DMS53 treated with DMSO at 0.1 percent for 48 hours (cell line): ENCODE measurements at regions not wholly inside any gene's neighbourhood (a gene's known extent, or its start where the extent isn't known, plus 50 kb on each side); places are given as distances from the start of the nearest gene placed in this dataset.

Experiments
- DNase-seq: peaks from one replicate; lab custom pipeline; 2025; ENCODE audit not compliant: unreplicated experiment; lab: John Stamatoyannopoulos, UW

GRCh38 chr11:128048121-128048520 is 539.2 kb downstream of the ETS1 start:
- DNase-seq: no peak

- no peak for DNase-seq
Observed at GRCh38 chr11:128047026-128047425, 540.3 kb downstream of the ETS1 start.

GRCh38 chr11:128046213-128046612 is 541.1 kb downstream of the ETS1 start:
- DNase-seq: no peak

GRCh38 chr11:128045094-128045725 is 542.1 kb downstream of the ETS1 start:
- DNase-seq: no peak

- no peak for DNase-seq
Observed at GRCh38 chr11:128042290-128042751, 545.0 kb downstream of the ETS1 start.

GRCh38 chr11:128040603-128041002 is 546.8 kb downstream of the ETS1 start:
- no peak for DNase-seq

- DNase-seq: no peak
Observed at GRCh38 chr11:128039140-128040021, 548.0 kb downstream of the ETS1 start.

GRCh38 chr11:128036556-128037093 is 550.7 kb downstream of the ETS1 start:
- no peak for DNase-seq

- no peak for DNase-seq
Observed at GRCh38 chr11:128036006-128036405, 551.4 kb downstream of the ETS1 start.

- peak; percentile 73 for DNase-seq
Observed at GRCh38 chr11:128031538-128032134, 555.7 kb downstream of the ETS1 start.

- no peak for DNase-seq
Observed at GRCh38 chr11:128029219-128029722, 558.1 kb downstream of the ETS1 start.

- no peak for DNase-seq
Observed at GRCh38 chr11:128026596-128026995, 560.8 kb downstream of the ETS1 start.

- no peak for DNase-seq
Observed at GRCh38 chr11:128022761-128023160, 564.6 kb downstream of the ETS1 start.

GRCh38 chr11:128022007-128022368 is 565.4 kb downstream of the ETS1 start:
- DNase-seq: no peak

GRCh38 chr11:128021349-128022006 is 565.9 kb downstream of the ETS1 start:
- no peak for DNase-seq

- no peak for DNase-seq
Observed at GRCh38 chr11:128018692-128019091, 568.7 kb downstream of the ETS1 start.

- DNase-seq: no peak
Observed at GRCh38 chr11:128005562-128005961, 581.8 kb downstream of the ETS1 start.

- no peak for DNase-seq
Observed at GRCh38 chr11:127998421-127998820, 588.9 kb downstream of the ETS1 start.

- DNase-seq: no peak
Observed at GRCh38 chr11:127997594-127997993, 589.8 kb downstream of the ETS1 start.

GRCh38 chr11:127996825-127997224 is 590.5 kb downstream of the ETS1 start:
- no peak for DNase-seq

- DNase-seq: no peak
Observed at GRCh38 chr11:127995921-127996320, 591.4 kb downstream of the ETS1 start.
